Osteocyte (in vitro differentiated cells): ENCODE measurements at regions not wholly inside any gene's neighbourhood (a gene's known extent, or its start where the extent isn't known, plus 50 kb on each side); places are given as distances from the start of the nearest gene placed in this dataset.

Source experiments
- DNase-seq: peaks from one replicate; pipeline ENCODE4 v3.0.0; 2021; ENCODE audit warnings: mixed read lengths; ENCODE audit not compliant: unreplicated experiment; ENCODE audit errors: extremely low spot score
- H3K27ac Mint-ChIP-seq: one replicate; pipeline ENCODE4 v1.8.0; 2021; ENCODE audit warnings: mild to moderate bottlenecking, mixed read lengths; ENCODE audit not compliant: unreplicated experiment
- H3K27me3 Mint-ChIP-seq: one replicate; pipeline ENCODE4 v1.8.0; 2021; ENCODE audit warnings: mixed read lengths; ENCODE audit not compliant: unreplicated experiment
- H3K36me3 Mint-ChIP-seq: one replicate; pipeline ENCODE4 v1.8.0; 2021; ENCODE audit warnings: mixed read lengths; ENCODE audit not compliant: unreplicated experiment
- H3K4me1 Mint-ChIP-seq: one replicate; pipeline ENCODE4 v1.8.0; 2021; ENCODE audit warnings: mixed read lengths; ENCODE audit not compliant: unreplicated experiment
- H3K4me3 Mint-ChIP-seq: one replicate; pipeline ENCODE4 v1.8.0; 2021; ENCODE audit warnings: mild to moderate bottlenecking, moderate library complexity, mixed read lengths; ENCODE audit not compliant: unreplicated experiment
- H3K9me3 Mint-ChIP-seq: one replicate; pipeline ENCODE4 v1.8.0; 2021; ENCODE audit warnings: mixed read lengths; ENCODE audit not compliant: unreplicated experiment
- CTCF ChIP-seq: fragments of 200-600 bp; sonication (generic); IDR thresholded peaks from 2 replicates; pipeline ENCODE4 v1.5.0; 2021; ENCODE audit warnings: antibody characterized with exemption, mild to moderate bottlenecking, moderate library complexity

GRCh38 chr13:78802912-78803311 is 144.0 kb upstream of the OBI1 start:
- Mint-ChIP-seq H3K27me3 (peaks cover 3% of the 10 kb centered on the region), H3K27ac (no peak overlapping the region), H3K36me3 (no peaks in the 10 kb centered on the region), H3K9me3 (peaks cover 5% of the 10 kb centered on the region), H3K4me3 (no peak overlapping the region), H3K4me1 (no peaks in the 10 kb centered on the region)
- DNase-seq, result no peak
- TF ChIP-seq CTCF, result no peak

GRCh38 chr13:78787190-78787589 is 128.2 kb upstream of the OBI1 start:
- Mint-ChIP-seq H3K4me1 (no peaks in the 10 kb centered on the region), H3K27me3 (peaks cover 3% of the 10 kb centered on the region), H3K9me3 (no peaks in the 10 kb centered on the region), H3K27ac (no peak overlapping the region), H3K4me3 (no peak overlapping the region), H3K36me3 (no peaks in the 10 kb centered on the region)
- TF ChIP-seq CTCF, result no peak
- DNase-seq, result no peak

GRCh38 chr13:78786459-78786858 is 127.5 kb upstream of the OBI1 start:
- no peak overlapping the region for H3K4me3 Mint-ChIP-seq
- TF ChIP-seq CTCF, result no peak
- H3K27me3 Mint-ChIP-seq, result peaks cover 3% of the 10 kb centered on the region
- DNase-seq, result no peak
- no peaks in the 10 kb centered on the region for H3K36me3 Mint-ChIP-seq
- H3K4me1 Mint-ChIP-seq, result no peaks in the 10 kb centered on the region
- no peak overlapping the region for H3K27ac Mint-ChIP-seq
- H3K9me3 Mint-ChIP-seq, result no peaks in the 10 kb centered on the region

- peaks cover 5% of the 10 kb centered on the region for H3K27me3 Mint-ChIP-seq
- no peak overlapping the region for H3K27ac Mint-ChIP-seq
- DNase-seq, result no peak
- no peaks in the 10 kb centered on the region for H3K36me3 Mint-ChIP-seq
- H3K4me1 Mint-ChIP-seq, result no peaks in the 10 kb centered on the region
- no peak overlapping the region for H3K4me3 Mint-ChIP-seq
- TF ChIP-seq CTCF, result no peak
- no peaks in the 10 kb centered on the region for H3K9me3 Mint-ChIP-seq
Observed at GRCh38 chr13:78785764-78786163, 126.8 kb upstream of the OBI1 start.

- Mint-ChIP-seq H3K27me3 (peaks cover 10% of the 10 kb centered on the region), H3K9me3 (no peaks in the 10 kb centered on the region), H3K4me1 (no peaks in the 10 kb centered on the region), H3K36me3 (no peaks in the 10 kb centered on the region), H3K27ac (no peak overlapping the region), H3K4me3 (no peak overlapping the region)
- no peak for DNase-seq
- TF ChIP-seq CTCF, result no peak
Observed at GRCh38 chr13:78784014-78784750, 125.2 kb upstream of the OBI1 start.
